ENCODE measurements at regions not wholly inside any gene's neighbourhood (a gene's known extent, or its start where the extent isn't known, plus 50 kb on each side); places are given as distances from the start of the nearest gene placed in this dataset.
"Not testable (repeated sequence)": the region's sequence is repeated elsewhere in the genome, so short reads cannot be mapped to it uniquely, and the experiment has no call there.

DNA sequence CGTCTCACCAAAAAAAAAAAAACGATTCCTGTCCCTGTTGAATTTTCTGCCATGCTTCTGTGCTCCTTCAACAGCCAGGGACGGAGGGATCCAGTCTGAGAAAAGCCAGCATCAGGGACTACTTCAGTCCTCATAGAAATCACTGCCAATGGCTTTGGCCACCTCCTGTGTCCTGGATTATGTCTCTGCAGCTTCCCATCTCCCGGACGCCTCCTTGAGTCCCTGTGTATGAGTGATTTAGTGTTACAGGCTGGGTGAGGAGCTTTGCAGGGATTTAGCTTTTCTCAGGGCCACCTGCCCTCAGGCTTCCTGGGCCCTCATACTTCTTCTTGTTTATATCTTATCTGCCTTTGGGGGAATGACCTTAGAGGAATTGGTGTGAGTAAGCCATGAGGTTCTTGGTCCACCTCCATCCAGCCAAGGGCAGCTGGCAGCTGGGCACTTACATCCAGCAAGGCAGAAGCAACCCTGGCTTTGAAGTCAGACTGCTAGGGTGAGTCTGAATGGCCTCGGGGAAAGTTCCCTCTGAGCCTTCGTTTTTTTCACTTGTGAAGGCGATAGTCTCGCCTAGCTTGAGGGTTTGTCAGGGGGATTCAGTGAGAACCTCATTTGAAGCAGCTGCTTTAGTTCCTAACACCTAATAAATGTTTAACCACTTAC, 65.6 kb downstream of the NPIPB11 start:
- H3K4me1 ChIP-seq; H3K4me3 ChIP-seq; H3K36me3 ChIP-seq (ENCODE audit: low read depth, missing control alignments); H3K27me3 ChIP-seq; H3K9me3 ChIP-seq; H3K27ac ChIP-seq; intact Hi-C loops (cut with DNase I; ENCODE audit: low total_unique reads); DNase-seq: not testable (repeated sequence)
- 76 to 77% methylated on average over 8 to 9 of the region's 9 CpGs for WGBS, 2 donors

- 68 to 93% methylated on average over 3 of the region's 3 CpGs for WGBS, 2 donors
- DNase-seq; H3K27ac ChIP-seq; intact Hi-C loops (cut with DNase I; ENCODE audit: low total_unique reads); H3K9me3 ChIP-seq; H3K4me1 ChIP-seq; H3K27me3 ChIP-seq; H3K4me3 ChIP-seq; H3K36me3 ChIP-seq (ENCODE audit: low read depth, missing control alignments): not testable (repeated sequence)
Measured at GRCh38 chr16:29340235-29340634, 66.3 kb downstream of the NPIPB11 start.

DNA sequence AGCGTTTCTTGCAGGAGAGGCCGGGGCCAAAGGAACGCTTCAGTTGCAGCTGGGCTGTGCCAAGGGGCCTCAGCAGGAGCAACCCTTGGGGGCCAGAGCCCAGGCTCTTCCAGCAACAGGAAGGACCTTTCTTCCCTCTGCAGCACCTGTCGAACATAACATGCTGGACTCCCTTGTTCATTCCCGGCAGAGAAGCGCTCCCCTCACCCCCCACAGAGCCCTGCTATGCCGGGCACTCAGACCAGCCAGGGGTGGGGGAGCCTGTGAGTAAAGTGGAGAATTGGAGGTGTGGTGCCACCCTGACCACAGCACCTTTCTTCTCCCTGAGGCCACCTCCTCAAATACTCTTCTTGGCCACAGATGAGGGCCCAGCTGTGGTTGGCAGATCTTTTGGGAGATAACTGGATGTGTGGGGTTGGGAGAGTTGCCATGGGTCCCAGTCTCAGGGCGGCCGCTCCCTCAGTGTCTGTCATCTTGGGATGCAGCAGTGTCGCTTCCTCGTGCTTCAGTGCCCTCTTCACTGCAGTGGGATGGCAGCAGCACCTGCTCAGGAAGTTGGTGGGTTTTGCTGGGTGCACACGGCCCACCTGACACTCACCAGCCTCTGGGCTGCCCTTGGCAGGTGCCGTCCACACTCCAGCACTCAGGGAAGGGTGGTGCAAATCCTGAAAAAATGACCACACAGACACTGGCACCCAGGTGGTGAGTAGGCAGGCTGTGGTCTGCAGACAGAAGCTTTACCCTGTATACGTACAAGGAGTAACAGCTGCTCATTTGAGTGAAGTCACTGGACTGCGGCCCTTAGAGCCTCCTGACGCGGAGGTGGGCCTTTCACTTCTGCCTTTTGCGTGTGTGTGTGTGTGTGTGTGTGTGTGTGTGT, 67.5 kb downstream of the NPIPB11 start:
- intact Hi-C loops (cut with DNase I; ENCODE audit: low total_unique reads); H3K36me3 ChIP-seq (ENCODE audit: low read depth, missing control alignments); DNase-seq; H3K27ac ChIP-seq; H3K4me3 ChIP-seq; H3K27me3 ChIP-seq; H3K9me3 ChIP-seq; H3K4me1 ChIP-seq: not testable (repeated sequence)
- 83 to 91% methylated on average over 5 to 14 of the region's 18 CpGs for WGBS, 2 donors

DNA sequence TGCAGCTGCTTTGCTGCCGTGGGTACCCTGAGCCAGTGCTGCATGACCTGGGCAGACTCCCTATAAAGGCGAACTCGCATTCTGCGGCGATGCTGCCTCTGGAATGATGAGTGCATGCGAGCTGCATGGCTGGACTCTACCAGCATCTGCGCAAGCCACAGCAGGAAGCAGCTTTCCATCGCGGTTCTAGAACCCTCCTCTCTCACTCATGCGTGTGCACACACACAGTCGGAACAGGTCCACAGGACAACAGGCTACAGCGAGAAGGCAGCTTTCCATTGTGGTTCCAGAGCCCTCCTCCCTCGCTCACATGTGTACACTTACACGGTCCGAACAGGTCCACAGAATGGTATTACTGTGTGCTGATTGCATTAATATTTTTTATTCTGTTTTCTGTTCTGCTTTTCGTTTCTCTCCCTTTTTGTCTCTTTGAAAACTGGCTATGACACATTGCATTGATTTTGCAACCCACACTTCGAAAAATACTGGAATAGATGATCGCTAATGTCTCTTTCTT, 69.1 kb downstream of the NPIPB11 start:
- H3K27me3 ChIP-seq; DNase-seq; H3K36me3 ChIP-seq (ENCODE audit: low read depth, missing control alignments); intact Hi-C loops (cut with DNase I; ENCODE audit: low total_unique reads); H3K4me3 ChIP-seq; H3K27ac ChIP-seq; H3K4me1 ChIP-seq; H3K9me3 ChIP-seq: not testable (repeated sequence)
- WGBS, 2 donors, result 94 to 96% methylated on average over 18 of the region's 18 CpGs

- 82 to 89% methylated on average over 4 to 9 of the region's 10 CpGs for WGBS, 2 donors
- intact Hi-C loops (cut with DNase I; ENCODE audit: low total_unique reads), result not testable (repeated sequence)
Measured at GRCh38 chr16:29335549-29335846, 71.0 kb downstream of the NPIPB11 start.

GRCh38 chr16:29334776-29335548, 71.5 kb downstream of the NPIPB11 start:
- intact Hi-C loops (cut with DNase I; ENCODE audit: low total_unique reads); H3K27me3 ChIP-seq; H3K36me3 ChIP-seq (ENCODE audit: low read depth, missing control alignments); H3K27ac ChIP-seq; H3K4me3 ChIP-seq; H3K4me1 ChIP-seq; H3K9me3 ChIP-seq; DNase-seq: not testable (repeated sequence)
- 92 to 94% methylated on average over 14 to 17 of the region's 17 CpGs for WGBS, 2 donors

More at GRCh38 chr16:29335549-29335846, 71.0 kb downstream of the NPIPB11 start:
- DNase-seq; H3K4me3 ChIP-seq; H3K9me3 ChIP-seq; H3K27me3 ChIP-seq; H3K4me1 ChIP-seq; H3K36me3 ChIP-seq (ENCODE audit: low read depth, missing control alignments); H3K27ac ChIP-seq: not testable (repeated sequence)

DNA sequence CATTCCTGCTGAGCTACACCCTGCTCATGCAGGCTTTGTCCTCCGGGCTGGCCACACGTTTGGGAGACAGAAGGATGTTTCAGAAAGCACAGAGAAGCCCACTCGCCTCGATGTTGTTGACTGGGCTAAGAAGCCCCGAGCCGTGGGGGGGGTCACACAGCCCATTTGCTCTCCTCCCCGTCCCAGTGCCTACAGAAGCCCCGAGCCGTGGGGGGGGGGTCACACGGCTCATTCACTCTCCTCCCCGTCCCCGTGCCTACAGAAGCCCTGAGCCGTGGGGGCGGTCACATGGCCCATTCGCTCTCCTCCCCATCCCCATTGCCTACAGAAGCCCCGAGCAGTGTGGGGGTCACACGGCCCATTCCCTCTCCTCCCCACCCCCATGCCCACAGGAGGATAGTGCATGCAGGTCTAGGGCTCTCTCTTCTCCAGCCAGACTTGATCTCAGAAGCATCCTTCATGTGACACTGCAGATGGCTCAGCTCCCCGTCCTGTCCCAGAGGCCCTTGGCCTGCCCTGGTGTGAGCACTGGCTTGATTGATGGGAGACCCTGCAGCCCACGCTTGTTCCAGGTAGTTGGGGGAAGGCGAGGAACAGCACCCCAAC, 72.9 kb downstream of the NPIPB11 start:
- intact Hi-C loops (cut with DNase I; ENCODE audit: low total_unique reads); DNase-seq; H3K4me3 ChIP-seq; H3K27me3 ChIP-seq; H3K36me3 ChIP-seq (ENCODE audit: low read depth, missing control alignments); H3K27ac ChIP-seq; H3K4me1 ChIP-seq; H3K9me3 ChIP-seq: not testable (repeated sequence)
- 83 to 85% methylated on average over 18 to 19 of the region's 20 CpGs for WGBS, 2 donors

- H3K9me3 ChIP-seq; H3K36me3 ChIP-seq (ENCODE audit: low read depth, missing control alignments); H3K4me3 ChIP-seq; H3K27me3 ChIP-seq; DNase-seq; H3K4me1 ChIP-seq; intact Hi-C loops (cut with DNase I; ENCODE audit: low total_unique reads); H3K27ac ChIP-seq: not testable (repeated sequence)
- 97% methylated on average over 5 of the region's 5 CpGs; no CpG with 5 or more reads in 1 of the 2 donors for WGBS, 2 donors
Measured at GRCh38 chr16:29330623-29331022, 75.9 kb downstream of the NPIPB11 start.

GRCh38 chr16:29328528-29328927, 78.0 kb downstream of the NPIPB11 start:
- 87% methylated on average over 11 of the region's 11 CpGs; no CpG with 5 or more reads in 1 of the 2 donors for WGBS, 2 donors
- H3K27me3 ChIP-seq; H3K36me3 ChIP-seq (ENCODE audit: low read depth, missing control alignments); H3K9me3 ChIP-seq; DNase-seq; H3K27ac ChIP-seq; H3K4me3 ChIP-seq; intact Hi-C loops (cut with DNase I; ENCODE audit: low total_unique reads); H3K4me1 ChIP-seq: not testable (repeated sequence)

GRCh38 chr16:29327631-29328408, 78.7 kb downstream of the NPIPB11 start:
- H3K36me3 ChIP-seq (ENCODE audit: low read depth, missing control alignments); DNase-seq; H3K27me3 ChIP-seq; H3K4me3 ChIP-seq; H3K9me3 ChIP-seq; H3K27ac ChIP-seq; intact Hi-C loops (cut with DNase I; ENCODE audit: low total_unique reads); H3K4me1 ChIP-seq: not testable (repeated sequence)
- WGBS, 2 donors, result 83 to 84% methylated on average over 12 of the region's 12 CpGs

All from testis (tissue), 2 donors.